ENCODE measurements at regions not wholly inside any gene's neighbourhood (a gene's known extent, or its start where the extent isn't known, plus 50 kb on each side); places are given as distances from the start of the nearest gene placed in this dataset.

- Histone ChIP-seq H3K4me1 (peaks cover 12 to 33% (median 18%) of the 10 kb centered on the region in 6 donors), H3K27me3 (replicated peaks in 1 of 7) (peaks cover 0 to 28% (median 0%) of the 10 kb centered on the region in 7 donors), H3K36me3 (no peaks in the 10 kb centered on the region), H3K9me3 (no peaks in the 10 kb centered on the region), H3K4me3 (no peak overlapping the region), H3K27ac (no peak overlapping the region)
- intact Hi-C loops (cut with DNase I; ENCODE audit: low total_unique reads): no loop called here
- TF ChIP-seq POLR2A (IDR thresholded peaks at IDR 0.05) (no peak), POLR2AphosphoS5 (IDR thresholded peaks at IDR 0.05) (no peak)
- TF ChIP-seq, protein P1, sequence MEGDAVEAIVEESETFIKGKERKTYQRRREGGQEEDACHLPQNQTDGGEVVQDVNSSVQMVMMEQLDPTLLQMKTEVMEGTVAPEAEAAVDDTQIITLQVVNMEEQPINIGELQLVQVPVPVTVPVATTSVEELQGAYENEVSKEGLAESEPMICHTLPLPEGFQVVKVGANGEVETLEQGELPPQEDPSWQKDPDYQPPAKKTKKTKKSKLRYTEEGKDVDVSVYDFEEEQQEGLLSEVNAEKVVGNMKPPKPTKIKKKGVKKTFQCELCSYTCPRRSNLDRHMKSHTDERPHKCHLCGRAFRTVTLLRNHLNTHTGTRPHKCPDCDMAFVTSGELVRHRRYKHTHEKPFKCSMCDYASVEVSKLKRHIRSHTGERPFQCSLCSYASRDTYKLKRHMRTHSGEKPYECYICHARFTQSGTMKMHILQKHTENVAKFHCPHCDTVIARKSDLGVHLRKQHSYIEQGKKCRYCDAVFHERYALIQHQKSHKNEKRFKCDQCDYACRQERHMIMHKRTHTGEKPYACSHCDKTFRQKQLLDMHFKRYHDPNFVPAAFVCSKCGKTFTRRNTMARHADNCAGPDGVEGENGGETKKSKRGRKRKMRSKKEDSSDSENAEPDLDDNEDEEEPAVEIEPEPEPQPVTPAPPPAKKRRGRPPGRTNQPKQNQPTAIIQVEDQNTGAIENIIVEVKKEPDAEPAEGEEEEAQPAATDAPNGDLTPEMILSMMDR (IDR thresholded peaks at IDR 0.05 in 8 of 11, conservative IDR thresholded peaks at IDR 0.05 in 3 of 11): no peak
- 85 to 92% (median 87%) methylated on average over 7 to 8 of the region's 8 CpGs for WGBS, 5 donors
- DNase-seq: no peak
These were observed 52.6 kb upstream of the LOXL4 start for GRCh38 chr10:98320486-98321185.

- TF ChIP-seq POLR2A (IDR thresholded peaks at IDR 0.05) (no peak), POLR2AphosphoS5 (IDR thresholded peaks at IDR 0.05) (no peak)
- TF ChIP-seq, protein P1 (IDR thresholded peaks at IDR 0.05 in 8 of 11, conservative IDR thresholded peaks at IDR 0.05 in 3 of 11): no peak
- H3K36me3 ChIP-seq: no peaks in the 10 kb centered on the region
- peaks cover 12 to 40% (median 19%) of the 10 kb centered on the region in 6 donors for H3K4me1 ChIP-seq
- intact Hi-C loops (cut with DNase I; ENCODE audit: low total_unique reads): loop anchor here (10.0 kb wide), 1 partner anchor 154 kb away; no protein-coding TSS in a partner anchor
- H3K4me3 ChIP-seq: no peak overlapping the region
- 92 to 98% (median 93%) methylated on average over 6 of the region's 6 CpGs for WGBS, 5 donors
- DNase-seq: no peak
- H3K27me3 ChIP-seq (replicated peaks in 1 of 7): peaks cover 0 to 37% (median 0%) of the 10 kb centered on the region in 7 donors
- H3K9me3 ChIP-seq: no peaks in the 10 kb centered on the region
- no peak overlapping the region for H3K27ac ChIP-seq
These were observed 50.9 kb upstream of the LOXL4 start for GRCh38 chr10:98318861-98319260.

Data from spleen (tissue), 11 donors.